ENCODE measurements at regions not wholly inside any gene's neighbourhood (a gene's known extent, or its start where the extent isn't known, plus 50 kb on each side); places are given as distances from the start of the nearest gene placed in this dataset.

GRCh38 chr6:33957892-33958525 lies 154.2 kb upstream of the MLN start:
- DNase-seq (no peak), ATAC-seq (ENCODE audit: low read depth) (no peak)
- H3K27me3 Mint-ChIP-seq, result peaks cover 5% of the 10 kb centered on the region
- no peaks in the 10 kb centered on the region for H3K9me3 Mint-ChIP-seq
- no peak overlapping the region for H3K4me3 Mint-ChIP-seq
- peaks cover 5% of the 10 kb centered on the region for H3K4me1 Mint-ChIP-seq
- no peaks in the 10 kb centered on the region for H3K36me3 Mint-ChIP-seq
- no peak overlapping the region for H3K27ac Mint-ChIP-seq
- POLR2A ChIA-PET, result no interaction called here

DNA sequence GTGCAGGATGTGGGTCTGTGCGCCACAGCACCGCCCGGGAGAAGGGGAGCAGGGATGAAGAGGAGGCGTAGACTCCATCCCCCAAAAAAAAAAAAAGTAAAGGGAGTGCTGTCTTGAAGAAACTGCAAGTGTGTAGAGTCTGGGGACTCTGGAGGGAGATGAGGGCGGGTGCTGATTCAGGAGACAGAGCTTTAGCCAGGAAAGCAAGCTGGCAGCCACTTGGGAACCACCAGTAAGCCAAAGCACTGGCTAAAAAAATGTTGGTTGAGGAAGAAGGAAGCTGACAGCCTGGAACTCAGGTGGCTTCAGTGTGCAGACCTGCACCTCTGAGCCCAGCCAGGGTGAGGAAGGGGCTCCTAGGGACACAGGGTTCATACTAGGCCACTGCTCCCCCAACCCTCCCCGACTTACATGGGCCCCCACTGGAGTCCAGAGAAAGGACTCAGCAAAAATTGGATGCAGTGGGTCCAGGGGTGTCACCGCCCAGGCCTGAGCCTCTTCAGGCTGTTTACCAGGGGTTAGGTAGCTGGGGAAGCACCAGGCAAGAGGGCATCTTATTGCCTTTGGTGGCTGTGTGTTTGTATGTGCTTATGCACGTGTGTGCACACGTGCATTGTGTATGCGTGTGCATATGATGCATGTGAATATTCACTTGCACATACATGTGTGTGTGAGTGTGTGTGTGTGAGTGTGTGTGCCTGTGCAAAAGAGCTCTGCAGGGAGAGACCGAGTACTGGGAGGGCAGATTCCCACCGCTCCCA lies 153.5 kb upstream of the MLN start:
- POLR2A ChIA-PET, result no interaction called here
- no peak overlapping the region for H3K27ac Mint-ChIP-seq
- no peak for ATAC-seq (ENCODE audit: low read depth)

DNA sequence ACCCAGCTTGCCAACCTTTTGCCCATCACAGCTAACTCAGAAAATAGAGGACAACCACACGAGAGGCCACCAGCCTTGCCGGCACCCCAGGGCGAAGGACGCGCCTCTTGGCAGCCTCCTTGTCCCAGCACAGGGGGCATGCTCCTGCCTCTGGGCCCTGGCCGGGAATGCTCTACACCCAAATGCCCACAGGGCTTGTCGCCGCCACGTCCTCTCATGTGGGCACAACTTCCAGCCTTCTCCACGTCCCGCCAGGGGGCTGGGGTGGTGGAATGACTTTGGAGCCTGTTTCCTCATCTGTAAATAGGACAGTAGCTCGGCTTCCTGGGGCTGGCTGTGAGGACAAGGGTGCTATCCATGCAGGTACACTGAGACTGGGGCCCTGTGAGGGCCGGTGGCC lies 152.4 kb upstream of the MLN start:
- H3K4me1 Mint-ChIP-seq, result peaks cover 5% of the 10 kb centered on the region
- no peaks in the 10 kb centered on the region for H3K36me3 Mint-ChIP-seq
- peaks cover 5% of the 10 kb centered on the region for H3K27me3 Mint-ChIP-seq
- DNase-seq (no peak), ATAC-seq (ENCODE audit: low read depth) (no peak)
- POLR2A ChIA-PET, result no interaction called here
- H3K27ac Mint-ChIP-seq, result no peak overlapping the region
- H3K4me3 Mint-ChIP-seq, result no peak overlapping the region
- H3K9me3 Mint-ChIP-seq, result no peaks in the 10 kb centered on the region

More for the DNA sequence above, 153.5 kb upstream of the MLN start:
- Mint-ChIP-seq H3K9me3 (no peaks in the 10 kb centered on the region), H3K36me3 (no peaks in the 10 kb centered on the region), H3K4me3 (no peak overlapping the region), H3K27me3 (peaks cover 5% of the 10 kb centered on the region), H3K4me1 (peaks cover 5% of the 10 kb centered on the region)
- no peak for DNase-seq

GRCh38 chr6:33955566-33955965 lies 151.8 kb upstream of the MLN start:
- Mint-ChIP-seq H3K4me3 (no peak overlapping the region), H3K36me3 (no peaks in the 10 kb centered on the region), H3K27me3 (peaks cover 5% of the 10 kb centered on the region), H3K4me1 (peaks cover 5% of the 10 kb centered on the region), H3K27ac (no peak overlapping the region), H3K9me3 (no peaks in the 10 kb centered on the region)
- ATAC-seq (ENCODE audit: low read depth) (no peak), DNase-seq (no peak)
- POLR2A ChIA-PET, result no interaction called here

DNA sequence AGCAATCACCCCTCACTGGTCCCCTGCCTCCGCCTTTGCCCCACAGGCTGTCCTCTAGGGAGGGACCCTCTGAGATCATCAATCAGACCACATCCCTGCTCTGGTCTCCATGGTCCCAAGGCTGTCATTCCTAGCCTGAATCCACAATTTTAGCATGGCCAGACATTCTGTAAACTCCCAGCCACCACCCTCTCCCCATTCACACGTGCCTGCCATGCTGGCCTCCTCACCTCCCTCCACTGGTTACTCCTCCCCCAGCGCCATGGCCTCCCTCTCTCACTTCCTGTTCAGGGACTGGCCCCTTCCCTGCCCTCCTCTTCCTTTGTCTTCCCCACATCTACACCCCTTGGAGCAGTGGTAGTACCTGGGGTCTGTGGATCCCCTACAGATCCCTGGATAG lies 150.7 kb upstream of the MLN start:
- Mint-ChIP-seq H3K36me3 (no peaks in the 10 kb centered on the region), H3K4me3 (no peak overlapping the region), H3K27ac (no peak overlapping the region), H3K4me1 (peaks cover 5% of the 10 kb centered on the region), H3K9me3 (no peaks in the 10 kb centered on the region), H3K27me3 (peaks cover 5% of the 10 kb centered on the region)
- DNase-seq (no peak), ATAC-seq (ENCODE audit: low read depth) (no peak)
- POLR2A ChIA-PET, result interaction anchor here (0.6 kb wide), 1 partner anchor 1361 kb away, joined by 4 read pairs; no protein-coding TSS in a partner anchor

DNA sequence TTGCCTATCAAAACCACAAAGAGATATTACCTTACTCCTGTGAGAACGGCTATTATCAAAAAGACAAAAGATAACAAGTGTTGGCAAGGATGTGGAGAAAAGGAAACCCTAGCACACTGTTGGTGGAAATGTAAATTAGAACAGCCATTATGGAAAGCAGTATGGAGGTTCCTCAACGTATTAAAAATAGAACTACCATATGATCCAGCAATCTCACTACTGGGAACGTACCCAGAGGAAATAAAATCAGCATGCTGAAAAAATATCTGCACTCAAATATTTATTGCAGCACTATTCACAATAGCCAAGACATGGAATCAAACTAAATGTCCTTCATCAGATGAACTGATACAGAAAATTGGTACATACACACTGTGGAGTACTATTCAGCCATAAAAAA lies 149.4 kb upstream of the MLN start:
- Mint-ChIP-seq H3K9me3 (no peaks in the 10 kb centered on the region), H3K4me3 (no peak overlapping the region), H3K4me1 (peaks cover 5% of the 10 kb centered on the region), H3K27me3 (peaks cover 8% of the 10 kb centered on the region), H3K36me3 (no peaks in the 10 kb centered on the region), H3K27ac (no peak overlapping the region)
- DNase-seq (no peak), ATAC-seq (ENCODE audit: low read depth) (no peak)
- POLR2A ChIA-PET, result no interaction called here

DNA sequence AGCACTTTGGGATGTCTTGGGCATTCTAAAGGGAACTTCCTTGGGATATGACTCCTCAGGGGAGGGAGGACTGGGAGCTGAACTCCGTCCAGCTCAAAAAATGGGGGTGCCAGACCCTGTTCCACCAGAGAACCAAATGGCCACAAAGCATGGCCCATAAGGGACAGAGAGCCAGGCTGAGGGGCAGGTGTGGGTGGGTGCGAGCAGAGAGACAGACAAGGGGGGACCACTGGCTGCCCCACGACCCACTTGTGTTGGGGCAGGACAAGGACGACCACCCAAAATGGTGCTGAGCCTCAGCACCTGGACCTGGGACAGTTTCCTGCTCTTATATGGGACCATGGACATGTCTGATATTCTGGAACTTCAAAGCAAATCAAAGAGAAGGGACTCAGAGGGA lies 148.2 kb upstream of the MLN start:
- Mint-ChIP-seq H3K27ac (no peak overlapping the region), H3K4me1 (peaks cover 5% of the 10 kb centered on the region), H3K27me3 (peaks cover 10% of the 10 kb centered on the region), H3K4me3 (no peak overlapping the region), H3K9me3 (no peaks in the 10 kb centered on the region), H3K36me3 (no peaks in the 10 kb centered on the region)
- POLR2A ChIA-PET, result no interaction called here
- ATAC-seq (ENCODE audit: low read depth) (no peak), DNase-seq (no peak)

DNA sequence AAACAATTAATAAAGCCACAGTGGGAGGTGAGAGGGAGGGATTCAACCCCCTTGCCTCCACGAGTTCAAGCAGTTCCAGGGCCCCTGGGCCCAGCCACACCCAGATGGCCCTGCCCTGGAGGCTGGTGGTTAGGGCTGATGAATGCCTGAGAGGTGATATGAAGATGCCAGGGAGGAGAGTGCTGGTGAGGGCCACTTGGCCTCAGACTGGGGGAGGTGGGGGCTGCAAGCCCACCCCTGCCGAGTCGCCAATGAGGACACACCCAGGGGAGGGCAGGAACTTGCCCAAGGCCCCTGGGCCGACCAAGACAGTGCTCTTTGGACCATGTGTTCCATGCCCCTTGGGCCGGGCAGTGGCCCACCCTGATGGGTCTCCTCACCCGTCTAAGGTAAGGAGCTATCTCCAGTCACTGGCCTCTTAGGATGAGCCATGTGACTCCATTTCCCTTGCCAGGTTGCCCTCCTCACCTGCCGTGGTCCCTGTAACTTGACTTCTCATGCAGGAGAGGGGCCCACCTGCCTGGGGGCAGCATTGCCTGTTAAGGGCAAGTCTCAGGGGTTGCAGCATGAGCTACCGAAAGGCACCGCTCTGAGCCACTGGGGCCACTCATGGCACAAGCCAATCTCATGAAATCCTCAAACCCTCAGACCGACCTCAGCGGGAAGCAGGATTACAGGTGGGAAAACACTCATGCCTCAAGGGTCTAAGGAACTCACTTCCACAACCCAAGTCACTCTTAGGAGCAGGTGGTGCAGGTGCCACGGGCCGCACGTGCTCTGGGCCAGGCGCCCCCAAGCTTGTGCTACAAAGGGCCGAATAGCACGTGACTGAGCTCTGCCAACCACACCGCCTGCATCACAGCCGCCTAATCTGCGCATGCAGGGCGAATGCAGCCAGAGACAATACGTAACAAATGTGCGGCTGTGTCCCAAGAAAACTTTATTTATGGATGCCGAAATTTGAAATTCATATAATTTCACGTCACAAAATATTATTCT lies 147.4 kb upstream of the MLN start:
- no peaks in the 10 kb centered on the region for H3K9me3 Mint-ChIP-seq
- DNase-seq (no peak), ATAC-seq (ENCODE audit: low read depth) (no peak)
- H3K4me3 Mint-ChIP-seq, result no peak overlapping the region
- no peaks in the 10 kb centered on the region for H3K36me3 Mint-ChIP-seq
- peaks cover 5% of the 10 kb centered on the region for H3K4me1 Mint-ChIP-seq
- POLR2A ChIA-PET, result no interaction called here
- H3K27ac Mint-ChIP-seq, result no peak overlapping the region
- H3K27me3 Mint-ChIP-seq, result peaks cover 11% of the 10 kb centered on the region

GRCh38 chr6:33950472-33950881 lies 146.7 kb upstream of the MLN start:
- DNase-seq (no peak), ATAC-seq (ENCODE audit: low read depth) (no peak)
- H3K9me3 Mint-ChIP-seq, result no peaks in the 10 kb centered on the region
- H3K4me3 Mint-ChIP-seq, result no peak overlapping the region
- no peaks in the 10 kb centered on the region for H3K36me3 Mint-ChIP-seq
- H3K4me1 Mint-ChIP-seq, result peaks cover 5% of the 10 kb centered on the region
- no peak overlapping the region for H3K27ac Mint-ChIP-seq
- POLR2A ChIA-PET, result no interaction called here
- H3K27me3 Mint-ChIP-seq, result peaks cover 11% of the 10 kb centered on the region

- peaks cover 5% of the 10 kb centered on the region for H3K4me1 Mint-ChIP-seq
- POLR2A ChIA-PET, result interaction anchor here (1.2 kb wide), 1 partner anchor 45 kb away, joined by 3 read pairs; no protein-coding TSS in a partner anchor
- no peaks in the 10 kb centered on the region for H3K9me3 Mint-ChIP-seq
Measured at GRCh38 chr6:33949877-33950435, 146.2 kb upstream of the MLN start.

DNA sequence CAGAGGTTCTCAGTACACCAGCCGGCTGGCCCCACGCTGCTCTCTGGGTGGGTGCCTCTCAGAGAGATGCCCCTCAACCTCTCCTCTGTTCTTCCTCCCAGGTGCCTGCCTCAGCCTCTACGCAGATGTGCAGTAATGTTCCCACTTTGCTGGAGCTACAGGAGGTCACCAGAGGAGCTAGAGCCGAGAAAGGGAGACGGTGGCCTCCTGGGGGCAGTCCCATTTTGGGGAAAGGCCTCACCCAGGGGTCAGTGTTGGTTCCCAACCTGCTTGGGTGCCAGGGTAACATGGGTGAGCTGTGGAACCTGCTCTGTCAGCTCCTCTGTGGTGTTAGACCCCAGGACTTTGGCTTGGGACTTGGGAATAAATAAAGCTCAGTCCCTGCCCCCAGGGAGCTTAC lies 145.3 kb upstream of the MLN start:
- Mint-ChIP-seq H3K4me1 (no peaks in the 10 kb centered on the region), H3K27ac (no peak overlapping the region), H3K27me3 (peaks cover 11% of the 10 kb centered on the region), H3K4me3 (no peak overlapping the region), H3K36me3 (no peaks in the 10 kb centered on the region), H3K9me3 (no peaks in the 10 kb centered on the region)
- POLR2A ChIA-PET, result interaction anchor here (1.2 kb wide), 1 partner anchor 44 kb away, joined by 3 read pairs; no protein-coding TSS in a partner anchor
- DNase-seq (no peak), ATAC-seq (ENCODE audit: low read depth) (no peak)

More at GRCh38 chr6:33949877-33950435, 146.2 kb upstream of the MLN start:
- Mint-ChIP-seq H3K36me3 (no peaks in the 10 kb centered on the region), H3K27ac (no peak overlapping the region), H3K27me3 (peaks cover 11% of the 10 kb centered on the region), H3K4me3 (no peak overlapping the region)
- DNase-seq, result no peak
- no peak for ATAC-seq (ENCODE audit: low read depth)

DNA sequence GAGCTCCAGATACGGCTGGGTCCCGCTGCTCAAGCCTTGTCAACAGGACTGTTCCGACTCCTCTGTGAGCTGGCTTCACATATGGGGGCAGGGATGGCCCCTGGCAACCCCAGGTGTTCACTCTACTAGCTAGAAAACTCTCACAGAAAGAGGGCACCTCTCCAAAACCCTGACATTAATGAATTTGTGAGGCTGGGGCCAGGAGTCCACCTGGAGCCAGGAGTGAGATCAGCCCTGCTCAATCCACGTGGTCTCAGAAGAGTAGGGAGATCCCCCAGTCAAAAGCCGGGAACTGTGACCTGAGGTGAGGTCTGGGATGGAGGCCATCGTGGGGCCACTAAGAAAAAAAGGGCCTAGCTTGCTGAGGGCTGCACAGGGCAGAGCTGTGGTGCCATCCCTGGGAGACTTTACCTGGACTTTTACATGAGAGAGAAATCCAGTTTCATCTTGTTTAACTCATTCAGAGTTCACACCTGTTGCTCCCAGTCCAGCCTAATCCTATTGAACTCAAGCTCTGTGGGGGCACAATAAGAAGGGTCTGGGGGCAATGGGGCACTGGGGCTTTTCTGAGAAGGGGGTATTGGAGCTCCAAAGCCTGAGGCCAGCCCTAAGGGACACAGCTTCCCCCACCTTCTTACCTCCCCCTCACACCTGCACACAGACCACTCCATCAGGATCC lies 144.3 kb upstream of the MLN start:
- H3K4me3 Mint-ChIP-seq, result no peak overlapping the region
- POLR2A ChIA-PET, result interaction anchor here (0.9 kb wide), 1 partner anchor 43 kb away, joined by 3 read pairs; no protein-coding TSS in a partner anchor
- no peaks in the 10 kb centered on the region for H3K9me3 Mint-ChIP-seq

More for the DNA sequence above, 144.3 kb upstream of the MLN start:
- Mint-ChIP-seq H3K27ac (no peak overlapping the region), H3K4me1 (no peaks in the 10 kb centered on the region), H3K36me3 (no peaks in the 10 kb centered on the region), H3K27me3 (peaks cover 6% of the 10 kb centered on the region)
- DNase-seq (no peak), ATAC-seq (ENCODE audit: low read depth) (no peak)

All from activated naive CD8-positive, alpha-beta T cell treated with anti-CD3 and anti-CD28 coated beads, Interleukin-2, amount 10 ng/mL, durations not matched to agents 7 days and 5 days (primary cell).